IMR-90 (cell line): ENCODE measurements at regions not wholly inside any gene's neighbourhood (a gene's known extent, or its start where the extent isn't known, plus 50 kb on each side); places are given as distances from the start of the nearest gene placed in this dataset.

ENCODE experiments used
- ATAC-seq: fragments of 200-7000 bp; cut with Tn5 transposase; 2 replicates; pipeline ENCODE4 v1.9.1; 2020; ENCODE audit warnings: low read depth, mild to moderate bottlenecking, moderate library complexity
- BruUV-seq: library from RNA; stranded (reverse); fragments of 400-500 nt; replicated peaks from 2 replicates; lab custom pipeline; 2021; lab: Mats Ljungman, UMichigan
- CTCF ChIA-PET: fragments of 300-600 bp; formaldehyde crosslinking; extraction: SDS; loops from one replicate; lab custom pipeline; 2021; ENCODE audit warnings: antibody characterized with exemption; lab: Yijun Ruan, JAX
- POLR2A ChIA-PET: fragments of 300-600 bp; sonication (Branson Sonifier 250); formaldehyde crosslinking; loops from one replicate; lab custom pipeline; 2022; ENCODE audit warnings: antibody characterized with exemption; ENCODE audit not compliant: unreplicated experiment; lab: Charles Lee
- DNase-seq: peaks from one replicate; pipeline ENCODE4 v3.0.0; 2013
- H2AFZ ChIP-seq: replicated peaks from 2 replicates; pipeline ENCODE3; 2013; ENCODE audit warnings: low read length, mild to moderate bottlenecking; ENCODE audit not compliant: poor library complexity
- H2AK5ac ChIP-seq: 2 replicates; pipeline ENCODE4 v1.6.1; 2013; ENCODE audit warnings: low read depth, low read length, inconsistent platforms
- H2AK9ac ChIP-seq: replicated peaks from 2 replicates; pipeline ENCODE3; 2013; ENCODE audit warnings: mild to moderate bottlenecking, low read depth, low read length, moderate library complexity; ENCODE audit not compliant: poor library complexity
- H2BK120ac ChIP-seq: 2 replicates; pipeline ENCODE4 v1.6.1; 2013; ENCODE audit warnings: low read depth, low read length, inconsistent platforms
- H2BK15ac ChIP-seq: 3 replicates; pipeline ENCODE4 v1.6.1; 2013; ENCODE audit warnings: low read depth, low read length, inconsistent platforms
- H2BK20ac ChIP-seq: 2 replicates; pipeline ENCODE4 v1.6.1; 2013; ENCODE audit warnings: low read depth, mild to moderate bottlenecking, inconsistent platforms, low read length, moderate library complexity
- H2BK5ac ChIP-seq: 2 replicates; pipeline ENCODE4 v1.6.1; 2013; ENCODE audit warnings: mild to moderate bottlenecking, low read depth, low read length, inconsistent platforms; ENCODE audit not compliant: poor library complexity, severe bottlenecking
- H3K14ac ChIP-seq: replicated peaks from 2 replicates; pipeline ENCODE4 v1.6.1; 2013; ENCODE audit warnings: low read depth, low read length, inconsistent platforms
- H3K18ac ChIP-seq: 2 replicates; pipeline ENCODE4 v1.6.1; 2013; ENCODE audit warnings: low read depth, low read length, control low read depth
- H3K23ac ChIP-seq: 2 replicates; pipeline ENCODE4 v1.6.1; 2013; ENCODE audit warnings: low read depth, low read length, inconsistent platforms
- H3K27ac ChIP-seq: 2 replicates; pipeline ENCODE4 v1.5.1; 2013; ENCODE audit warnings: mild to moderate bottlenecking, control low read depth, low read length; ENCODE audit not compliant: insufficient read depth
- H3K27me3 ChIP-seq: 2 replicates; pipeline ENCODE4 v1.6.1; 2013; ENCODE audit warnings: low read length; ENCODE audit not compliant: control insufficient read depth, insufficient read depth
- H3K36me3 ChIP-seq: 2 replicates; pipeline ENCODE4 v1.6.1; 2013; ENCODE audit warnings: low read length, mixed read lengths; ENCODE audit not compliant: control insufficient read depth, insufficient read depth
- H3K4ac ChIP-seq: 2 replicates; pipeline ENCODE4 v1.6.1; 2013; ENCODE audit warnings: low read depth, low read length, inconsistent platforms
- H3K4me1 ChIP-seq: 2 replicates; pipeline ENCODE4 v1.6.1; 2013; ENCODE audit warnings: low read length, mixed read lengths; ENCODE audit not compliant: control insufficient read depth, insufficient read depth
- H3K4me2 ChIP-seq: 2 replicates; pipeline ENCODE4 v1.6.1; 2013; ENCODE audit warnings: low read depth, mild to moderate bottlenecking, control low read depth, low read length, moderate library complexity
- H3K4me3 ChIP-seq: 2 replicates; pipeline ENCODE4 v1.5.1; 2013; ENCODE audit warnings: low read depth, mild to moderate bottlenecking, control low read depth, low read length, moderate library complexity; ENCODE audit not compliant: insufficient read depth
- H3K56ac ChIP-seq: 2 replicates; pipeline ENCODE4 v1.6.1; 2013; ENCODE audit warnings: low read length, inconsistent platforms; ENCODE audit not compliant: insufficient read depth; ENCODE audit errors: extremely low read depth
- H3K79me1 ChIP-seq, 2 experiments: 2 replicates each; pipeline ENCODE4 v1.6.1; 2013; ENCODE audit warnings: low read length in 2 of 2, inconsistent platforms in 1 of 2, low read depth in 1 of 2
- H3K9ac ChIP-seq: 2 replicates; pipeline ENCODE4 v1.6.1; 2013; ENCODE audit warnings: low read depth, low read length, control low read depth
- H3K9me1 ChIP-seq: 2 replicates; pipeline ENCODE4 v1.6.1; 2013; ENCODE audit warnings: low read length, inconsistent platforms; ENCODE audit not compliant: insufficient read depth
- H3K9me3 ChIP-seq: 2 replicates; pipeline ENCODE4 v1.6.1; 2013; ENCODE audit warnings: low read length; ENCODE audit not compliant: control insufficient read depth, insufficient read depth
- H4K20me1 ChIP-seq: 2 replicates; pipeline ENCODE4 v1.6.1; 2013; ENCODE audit warnings: low read length, inconsistent platforms; ENCODE audit not compliant: insufficient read depth
- H4K5ac ChIP-seq: 2 replicates; pipeline ENCODE4 v1.6.1; 2013; ENCODE audit warnings: mild to moderate bottlenecking, low read depth, low read length, control low read depth
- H4K8ac ChIP-seq, 2 experiments: 2 replicates each; pipeline ENCODE4 v1.6.1; 2013; ENCODE audit warnings: low read depth in 2 of 2, low read length in 2 of 2, control low read depth in 1 of 2, inconsistent platforms in 1 of 2
- H4K91ac ChIP-seq: 2 replicates; pipeline ENCODE4 v1.6.1; 2013; ENCODE audit warnings: low read depth, low read length, inconsistent platforms; ENCODE audit not compliant: insufficient read depth
- MAFK ChIP-seq: IDR thresholded peaks from 2 replicates; pipeline ENCODE4 v1.6.1; 2012; ENCODE audit warnings: low read depth, low read length, improper control_type of control experiment
- RAD21 ChIP-seq: IDR thresholded peaks from 2 replicates; pipeline ENCODE4 v1.6.1; 2012; ENCODE audit warnings: low read length, improper control_type of control experiment
- WGBS, 2 experiments: methylation state at CpG; one replicate each; pipeline versions ENCODE4 v1.1.5 to v1.1.7; 2013; ENCODE audit warnings: missing lambda C conversion rate in 2 of 2; ENCODE audit not compliant: insufficient read length in 1 of 2; ENCODE audit errors: extremely low coverage in 2 of 2; 5-methylcytosine and 5-hydroxymethylcytosine counted together
- dilution Hi-C: fragments of 300-500 bp; cut with HindIII; formaldehyde crosslinking; loops from one replicate; pipeline ENCODE4 v1.14.3; 2018; ENCODE audit warnings: low sequenced_read_pairs; ENCODE audit not compliant: unreplicated experiment
- in situ Hi-C: fragments of 300-500 bp; cut with MboI; formaldehyde crosslinking; loops from 3 replicates; pipeline ENCODE4 v1.14.3; 2019; ENCODE audit warnings: low sequenced_read_pairs, inconsistent platforms, mixed read lengths
- intact Hi-C: fragments of 100-400 bp; cut with micrococcal nuclease; formaldehyde crosslinking; loops from 2 replicates; pipeline ENCODE4 v1.10.0; 2022
- TF ChIP-seq, protein P1 (sequence below): conservative IDR thresholded peaks from 2 replicates; pipeline ENCODE4 v1.5.1; 2012; ENCODE audit warnings: mild to moderate bottlenecking, low read depth, low read length, improper control_type of control experiment
- TF ChIP-seq, protein P2 (sequence below): fragments of 150-350 bp; IDR thresholded peaks from 2 replicates; pipeline ENCODE4 v1.6.1; 2017; ENCODE audit warnings: mild to moderate bottlenecking, antibody characterized with exemption, low read length, low read depth

DNA sequence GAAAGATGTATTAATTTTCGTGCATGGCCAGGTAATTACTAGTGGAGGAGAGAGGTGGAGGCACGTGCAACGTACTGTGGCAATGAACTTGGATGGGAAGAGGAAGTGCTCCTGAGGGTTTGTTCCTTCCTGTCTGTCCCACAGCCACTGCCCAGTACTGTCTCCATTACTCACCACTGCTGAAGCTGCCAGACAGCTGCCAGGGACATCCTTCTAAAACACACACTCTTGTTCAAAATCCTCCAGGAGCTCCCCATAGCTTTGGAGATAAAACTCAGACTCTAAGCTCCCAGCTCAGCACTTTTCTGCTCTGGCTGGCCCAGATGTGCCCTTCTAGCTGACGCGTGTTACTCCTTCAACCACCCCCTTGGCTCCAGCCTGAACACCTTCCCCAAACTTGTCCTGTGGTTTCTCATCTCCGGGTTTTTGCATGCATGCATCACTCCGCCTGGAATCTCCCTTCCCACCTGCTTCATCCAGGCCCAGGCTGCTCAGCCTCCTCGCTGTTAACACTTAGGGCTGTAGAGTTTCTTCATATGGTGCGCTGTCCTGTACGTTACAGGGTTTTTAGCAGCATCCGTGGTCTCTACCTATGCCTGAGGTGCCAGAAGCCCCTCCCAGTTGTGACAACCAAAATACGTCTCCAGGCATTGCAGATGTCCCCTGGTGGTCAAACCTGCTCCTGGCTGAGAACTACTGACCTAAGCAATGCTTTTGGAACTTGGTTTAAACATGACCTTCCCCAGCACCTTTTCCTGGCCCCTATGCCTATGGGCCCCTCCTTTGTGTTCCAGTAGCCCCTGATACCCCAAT, 69.5 kb downstream of the C11orf91 start:
- H3K4me1 ChIP-seq, result peaks cover 8% of the 10 kb centered on the region
- no peak overlapping the region for H2BK15ac ChIP-seq
- in situ Hi-C loops (no loop called here), intact Hi-C loops (no loop called here), dilution Hi-C loops (no loop called here)
- H3K27me3 ChIP-seq, result no peaks in the 10 kb centered on the region
- H3K18ac ChIP-seq, result no peak overlapping the region
- no peak overlapping the region for H4K5ac ChIP-seq
- H2AK9ac ChIP-seq, result peak overlapping the region; percentile 68
- H3K27ac ChIP-seq, result no peak overlapping the region
- no peak overlapping the region for H4K91ac ChIP-seq
- no peak overlapping the region for H2BK5ac ChIP-seq
- H3K14ac ChIP-seq, result 0 out of 2 replicates have a peak overlapping the region, but pooled peaks have one; percentile 72
- no peak overlapping the region for H3K23ac ChIP-seq
- ATAC-seq, result no peak
- no peak for DNase-seq
- H4K8ac ChIP-seq, result no peak overlapping the region; a peak in 1 of 4 replicates
- no peaks in the 10 kb centered on the region for H4K20me1 ChIP-seq
- H2AK5ac ChIP-seq, result peak overlapping the region; percentile 65; the same call in 1 of the 2 replicates
- H3K4me2 ChIP-seq, result no peak overlapping the region
- peaks cover 0 to 12% of the 10 kb centered on the region in 2 experiments; a peak in 2 of 4 replicates for H3K79me1 ChIP-seq
- H3K9me3 ChIP-seq, result no peaks in the 10 kb centered on the region
- no peak overlapping the region for H3K56ac ChIP-seq
- TF ChIP-seq RAD21 (no peak), MAFK (no peak)
- TF ChIP-seq, protein P1, sequence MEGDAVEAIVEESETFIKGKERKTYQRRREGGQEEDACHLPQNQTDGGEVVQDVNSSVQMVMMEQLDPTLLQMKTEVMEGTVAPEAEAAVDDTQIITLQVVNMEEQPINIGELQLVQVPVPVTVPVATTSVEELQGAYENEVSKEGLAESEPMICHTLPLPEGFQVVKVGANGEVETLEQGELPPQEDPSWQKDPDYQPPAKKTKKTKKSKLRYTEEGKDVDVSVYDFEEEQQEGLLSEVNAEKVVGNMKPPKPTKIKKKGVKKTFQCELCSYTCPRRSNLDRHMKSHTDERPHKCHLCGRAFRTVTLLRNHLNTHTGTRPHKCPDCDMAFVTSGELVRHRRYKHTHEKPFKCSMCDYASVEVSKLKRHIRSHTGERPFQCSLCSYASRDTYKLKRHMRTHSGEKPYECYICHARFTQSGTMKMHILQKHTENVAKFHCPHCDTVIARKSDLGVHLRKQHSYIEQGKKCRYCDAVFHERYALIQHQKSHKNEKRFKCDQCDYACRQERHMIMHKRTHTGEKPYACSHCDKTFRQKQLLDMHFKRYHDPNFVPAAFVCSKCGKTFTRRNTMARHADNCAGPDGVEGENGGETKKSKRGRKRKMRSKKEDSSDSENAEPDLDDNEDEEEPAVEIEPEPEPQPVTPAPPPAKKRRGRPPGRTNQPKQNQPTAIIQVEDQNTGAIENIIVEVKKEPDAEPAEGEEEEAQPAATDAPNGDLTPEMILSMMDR, result no peak
- TF ChIP-seq, protein P2, sequence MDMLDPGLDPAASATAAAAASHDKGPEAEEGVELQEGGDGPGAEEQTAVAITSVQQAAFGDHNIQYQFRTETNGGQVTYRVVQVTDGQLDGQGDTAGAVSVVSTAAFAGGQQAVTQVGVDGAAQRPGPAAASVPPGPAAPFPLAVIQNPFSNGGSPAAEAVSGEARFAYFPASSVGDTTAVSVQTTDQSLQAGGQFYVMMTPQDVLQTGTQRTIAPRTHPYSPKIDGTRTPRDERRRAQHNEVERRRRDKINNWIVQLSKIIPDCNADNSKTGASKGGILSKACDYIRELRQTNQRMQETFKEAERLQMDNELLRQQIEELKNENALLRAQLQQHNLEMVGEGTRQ, result no peak
- WGBS, 2 experiments, result 81% methylated on average over 6 of the region's 12 CpGs; no CpG with 5 or more reads in 1 of the 2 experiments
- H3K36me3 ChIP-seq, result no peaks in the 10 kb centered on the region
- H3K4ac ChIP-seq, result 0 out of 2 replicates have a peak overlapping the region, but pooled peaks have one; percentile 1
- ChIA-PET POLR2A (no interaction called here), CTCF (no interaction called here)
- H2BK120ac ChIP-seq, result peak overlapping the region; percentile 19; the same call in 1 of the 2 replicates
- peaks cover 21% of the 10 kb centered on the region for H3K9me1 ChIP-seq
- no TSS peak for BruUV-seq
- no peak overlapping the region for H2BK20ac ChIP-seq
- H3K9ac ChIP-seq, result no peak overlapping the region
- H3K4me3 ChIP-seq, result no peak overlapping the region
- H2AFZ ChIP-seq, result peak overlapping the region; percentile 26
